GM23338 (cell line): ENCODE measurements at regions not wholly inside any gene's neighbourhood (a gene's known extent, or its start where the extent isn't known, plus 50 kb on each side); places are given as distances from the start of the nearest gene placed in this dataset.

ENCODE experiments used
- CREB1 ChIP-seq: fragments of 250-450 bp; sonication (Bioruptor Pico); IDR thresholded peaks from 2 replicates; pipeline ENCODE4 v1.5.0; 2020; ENCODE audit warnings: low read depth, mild to moderate bottlenecking, moderate library complexity
- EZH2 ChIP-seq: fragments of 200-600 bp; sonication (generic); IDR thresholded peaks from one replicate; pipeline ENCODE4 v1.8.0; 2017; ENCODE audit warnings: antibody characterized with exemption, mild to moderate bottlenecking, low read depth; ENCODE audit not compliant: unreplicated experiment
- EZH2phosphoT487 ChIP-seq: fragments of 200-600 bp; sonication (generic); IDR thresholded peaks from one replicate; pipeline ENCODE4 v1.8.1; 2018; ENCODE audit warnings: antibody characterized with exemption; ENCODE audit not compliant: unreplicated experiment
- JUNB ChIP-seq: IDR thresholded peaks from one replicate; pipeline ENCODE4 v1.6.1; 2016; ENCODE audit warnings: antibody characterized with exemption; ENCODE audit not compliant: unreplicated experiment
- NANOG ChIP-seq: IDR thresholded peaks from 2 replicates; pipeline ENCODE4 v1.6.1; 2016; ENCODE audit warnings: antibody characterized with exemption, borderline replicate concordance
- POLR2AphosphoS5 ChIP-seq: IDR thresholded peaks from 2 replicates; pipeline ENCODE4 v1.6.1; 2016; ENCODE audit warnings: antibody characterized with exemption, low read depth
- TF ChIP-seq, protein P1 (sequence below): IDR thresholded peaks from 2 replicates; pipeline ENCODE4 v1.6.1; 2016; ENCODE audit warnings: antibody characterized with exemption
- TF ChIP-seq, protein P2 (sequence below), 2 experiments: fragments of 200-600 bp in 1 of 2; sonication (generic) in 1 of 2; conservative IDR thresholded peaks; 2 replicates each; pipeline versions ENCODE4 v1.5.1 to v1.6.1; 2016 to 2017; ENCODE audit warnings: antibody characterized with exemption in 2 of 2, low read depth in 2 of 2, mild to moderate bottlenecking in 2 of 2, moderate library complexity in 1 of 2
- TF ChIP-seq, protein P3 (sequence below): IDR thresholded peaks from one replicate; pipeline ENCODE4 v1.6.1; 2018; ENCODE audit warnings: antibody characterized with exemption; ENCODE audit not compliant: unreplicated experiment

DNA sequence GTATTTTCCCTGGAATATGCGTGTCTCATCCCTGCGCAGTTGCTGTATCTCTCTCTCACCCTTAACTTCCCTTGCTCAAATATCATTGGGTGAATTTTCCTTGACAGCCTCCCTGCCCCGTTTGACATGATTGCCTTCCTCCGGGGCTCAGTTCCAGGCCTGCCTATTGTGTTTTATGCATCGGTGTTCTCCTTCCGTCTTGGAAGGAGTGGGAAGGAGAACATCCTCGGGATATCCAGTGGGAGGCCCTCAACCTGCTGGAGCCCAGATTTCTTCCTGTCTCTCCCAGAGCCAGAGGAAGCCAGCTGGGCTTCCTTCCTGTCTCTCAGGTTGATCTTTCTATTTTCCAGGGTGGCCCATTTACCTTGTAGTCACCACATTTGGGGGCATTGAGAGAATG is 434.7 kb upstream of the HS6ST1 start:
- TF ChIP-seq, protein P1, sequence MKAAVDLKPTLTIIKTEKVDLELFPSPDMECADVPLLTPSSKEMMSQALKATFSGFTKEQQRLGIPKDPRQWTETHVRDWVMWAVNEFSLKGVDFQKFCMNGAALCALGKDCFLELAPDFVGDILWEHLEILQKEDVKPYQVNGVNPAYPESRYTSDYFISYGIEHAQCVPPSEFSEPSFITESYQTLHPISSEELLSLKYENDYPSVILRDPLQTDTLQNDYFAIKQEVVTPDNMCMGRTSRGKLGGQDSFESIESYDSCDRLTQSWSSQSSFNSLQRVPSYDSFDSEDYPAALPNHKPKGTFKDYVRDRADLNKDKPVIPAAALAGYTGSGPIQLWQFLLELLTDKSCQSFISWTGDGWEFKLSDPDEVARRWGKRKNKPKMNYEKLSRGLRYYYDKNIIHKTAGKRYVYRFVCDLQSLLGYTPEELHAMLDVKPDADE: no peak
- TF ChIP-seq EZH2 (no peak), NANOG (no peak), POLR2AphosphoS5 (no peak), EZH2phosphoT487 (no peak), JUNB (no peak), CREB1 (CRISPR knock-in tag) (no peak)
- TF ChIP-seq, protein P2, sequence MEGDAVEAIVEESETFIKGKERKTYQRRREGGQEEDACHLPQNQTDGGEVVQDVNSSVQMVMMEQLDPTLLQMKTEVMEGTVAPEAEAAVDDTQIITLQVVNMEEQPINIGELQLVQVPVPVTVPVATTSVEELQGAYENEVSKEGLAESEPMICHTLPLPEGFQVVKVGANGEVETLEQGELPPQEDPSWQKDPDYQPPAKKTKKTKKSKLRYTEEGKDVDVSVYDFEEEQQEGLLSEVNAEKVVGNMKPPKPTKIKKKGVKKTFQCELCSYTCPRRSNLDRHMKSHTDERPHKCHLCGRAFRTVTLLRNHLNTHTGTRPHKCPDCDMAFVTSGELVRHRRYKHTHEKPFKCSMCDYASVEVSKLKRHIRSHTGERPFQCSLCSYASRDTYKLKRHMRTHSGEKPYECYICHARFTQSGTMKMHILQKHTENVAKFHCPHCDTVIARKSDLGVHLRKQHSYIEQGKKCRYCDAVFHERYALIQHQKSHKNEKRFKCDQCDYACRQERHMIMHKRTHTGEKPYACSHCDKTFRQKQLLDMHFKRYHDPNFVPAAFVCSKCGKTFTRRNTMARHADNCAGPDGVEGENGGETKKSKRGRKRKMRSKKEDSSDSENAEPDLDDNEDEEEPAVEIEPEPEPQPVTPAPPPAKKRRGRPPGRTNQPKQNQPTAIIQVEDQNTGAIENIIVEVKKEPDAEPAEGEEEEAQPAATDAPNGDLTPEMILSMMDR (conservative IDR thresholded peaks at IDR 0.05; ENCODE audit: low read depth in 2 of 2): no peak
- TF ChIP-seq, protein P3, sequence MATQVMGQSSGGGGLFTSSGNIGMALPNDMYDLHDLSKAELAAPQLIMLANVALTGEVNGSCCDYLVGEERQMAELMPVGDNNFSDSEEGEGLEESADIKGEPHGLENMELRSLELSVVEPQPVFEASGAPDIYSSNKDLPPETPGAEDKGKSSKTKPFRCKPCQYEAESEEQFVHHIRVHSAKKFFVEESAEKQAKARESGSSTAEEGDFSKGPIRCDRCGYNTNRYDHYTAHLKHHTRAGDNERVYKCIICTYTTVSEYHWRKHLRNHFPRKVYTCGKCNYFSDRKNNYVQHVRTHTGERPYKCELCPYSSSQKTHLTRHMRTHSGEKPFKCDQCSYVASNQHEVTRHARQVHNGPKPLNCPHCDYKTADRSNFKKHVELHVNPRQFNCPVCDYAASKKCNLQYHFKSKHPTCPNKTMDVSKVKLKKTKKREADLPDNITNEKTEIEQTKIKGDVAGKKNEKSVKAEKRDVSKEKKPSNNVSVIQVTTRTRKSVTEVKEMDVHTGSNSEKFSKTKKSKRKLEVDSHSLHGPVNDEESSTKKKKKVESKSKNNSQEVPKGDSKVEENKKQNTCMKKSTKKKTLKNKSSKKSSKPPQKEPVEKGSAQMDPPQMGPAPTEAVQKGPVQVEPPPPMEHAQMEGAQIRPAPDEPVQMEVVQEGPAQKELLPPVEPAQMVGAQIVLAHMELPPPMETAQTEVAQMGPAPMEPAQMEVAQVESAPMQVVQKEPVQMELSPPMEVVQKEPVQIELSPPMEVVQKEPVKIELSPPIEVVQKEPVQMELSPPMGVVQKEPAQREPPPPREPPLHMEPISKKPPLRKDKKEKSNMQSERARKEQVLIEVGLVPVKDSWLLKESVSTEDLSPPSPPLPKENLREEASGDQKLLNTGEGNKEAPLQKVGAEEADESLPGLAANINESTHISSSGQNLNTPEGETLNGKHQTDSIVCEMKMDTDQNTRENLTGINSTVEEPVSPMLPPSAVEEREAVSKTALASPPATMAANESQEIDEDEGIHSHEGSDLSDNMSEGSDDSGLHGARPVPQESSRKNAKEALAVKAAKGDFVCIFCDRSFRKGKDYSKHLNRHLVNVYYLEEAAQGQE: no peak
